ENCODE measurements at regions not wholly inside any gene's neighbourhood (a gene's known extent, or its start where the extent isn't known, plus 50 kb on each side); places are given as distances from the start of the nearest gene placed in this dataset.
A peak's percentile ranks its signal among the peaks of the same experiment; 100 is the strongest.

DNA sequence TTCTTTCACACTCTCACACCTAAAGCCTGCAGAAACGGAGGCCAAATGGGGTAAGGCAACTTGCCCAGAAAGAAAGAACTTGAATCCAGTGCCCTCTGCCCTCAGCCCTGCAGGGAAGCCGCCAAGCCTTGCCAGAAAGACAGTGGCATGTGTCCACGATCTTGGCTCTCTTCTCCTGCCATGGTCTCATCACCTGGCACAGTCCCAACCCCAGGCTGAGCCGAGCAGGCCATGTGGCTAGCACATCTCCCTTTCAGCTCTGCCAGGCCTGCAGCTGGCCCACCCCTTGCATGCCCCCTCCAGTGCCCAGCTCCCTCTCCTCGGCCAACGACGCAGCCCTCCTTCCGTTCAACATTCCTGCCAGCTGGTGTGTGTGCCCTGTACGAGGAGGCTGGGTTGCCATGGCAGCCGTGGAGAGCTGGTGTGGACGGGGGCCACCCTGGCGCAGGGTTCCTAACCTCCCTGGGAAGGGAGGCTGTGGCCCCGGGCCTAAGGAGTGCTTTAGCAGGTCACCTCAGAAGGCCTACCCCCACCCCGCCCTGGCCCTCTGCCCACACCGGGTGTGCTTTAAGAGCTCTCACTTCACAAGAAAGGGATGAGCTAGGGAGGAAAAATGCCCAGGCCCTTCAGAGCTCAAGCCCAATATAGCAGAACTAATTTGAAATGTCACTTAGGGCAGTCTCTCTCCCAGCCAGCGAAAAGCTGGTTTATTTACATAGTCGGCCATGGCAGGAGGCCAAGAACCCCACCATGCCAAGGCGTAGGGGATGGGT lies 73.0 kb upstream of the PJA1 start:
- Histone ChIP-seq H3K4me1 (ENCODE audit: control insufficient read depth, insufficient read depth, low read length) (peaks cover 14% of the 10 kb centered on the region), H3K27me3 (replicated peaks; ENCODE audit: control insufficient read depth, insufficient read depth, low read length) (peaks cover 37% of the 10 kb centered on the region), H3K36me3 (ENCODE audit: control insufficient read depth, insufficient read depth, low read length, severe bottlenecking) (no peaks in the 10 kb centered on the region), H3K4me3 (ENCODE audit: low read length) (no peak overlapping the region), H3K9me3 (ENCODE audit: control insufficient read depth, low read length) (peaks cover 14% of the 10 kb centered on the region), H3K9ac (ENCODE audit: low read length) (no peak overlapping the region)
- no peak for DNase-seq (ENCODE audit: low read depth)

GRCh38 chrX:69237236-69237635 lies 72.0 kb upstream of the PJA1 start:
- Histone ChIP-seq H3K9me3 (ENCODE audit: control insufficient read depth, low read length) (peaks cover 17% of the 10 kb centered on the region), H3K4me3 (ENCODE audit: low read length) (no peak overlapping the region), H3K27me3 (replicated peaks; ENCODE audit: control insufficient read depth, insufficient read depth, low read length) (peaks cover 28% of the 10 kb centered on the region), H3K9ac (ENCODE audit: low read length) (no peak overlapping the region), H3K4me1 (ENCODE audit: control insufficient read depth, insufficient read depth, low read length) (peaks cover 14% of the 10 kb centered on the region), H3K36me3 (ENCODE audit: control insufficient read depth, insufficient read depth, low read length, severe bottlenecking) (no peaks in the 10 kb centered on the region)
- DNase-seq (ENCODE audit: low read depth): no peak

DNA sequence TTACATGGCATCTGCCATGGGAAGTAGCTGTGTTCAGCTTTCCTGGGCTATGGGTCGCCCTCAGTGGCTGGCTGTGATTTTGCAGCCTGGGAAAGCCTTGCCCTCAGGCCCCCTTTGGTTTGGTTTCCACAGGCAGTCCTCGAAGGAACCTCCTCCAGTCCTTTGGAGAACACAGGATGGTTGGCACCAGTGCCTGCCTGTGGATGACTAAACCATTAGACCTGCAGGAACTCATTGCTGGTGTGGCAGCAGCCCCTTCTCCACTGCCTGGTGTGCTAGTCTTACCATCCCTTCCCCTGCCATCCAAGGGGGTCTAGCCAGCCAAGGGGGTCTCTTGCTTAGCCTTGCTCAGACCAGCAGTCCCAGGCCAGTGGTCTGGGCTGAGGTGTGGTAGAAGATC lies 71.4 kb upstream of the PJA1 start:
- no peaks in the 10 kb centered on the region for H3K36me3 ChIP-seq (ENCODE audit: control insufficient read depth, insufficient read depth, low read length, severe bottlenecking)
- H3K4me3 ChIP-seq (ENCODE audit: low read length): no peak overlapping the region
- H3K9ac ChIP-seq (ENCODE audit: low read length): no peak overlapping the region
- H3K4me1 ChIP-seq (ENCODE audit: control insufficient read depth, insufficient read depth, low read length): peaks cover 14% of the 10 kb centered on the region
- H3K27me3 ChIP-seq (replicated peaks; ENCODE audit: control insufficient read depth, insufficient read depth, low read length): peaks cover 24% of the 10 kb centered on the region
- no peak for DNase-seq (ENCODE audit: low read depth)
- peaks cover 19% of the 10 kb centered on the region for H3K9me3 ChIP-seq (ENCODE audit: control insufficient read depth, low read length)

DNA sequence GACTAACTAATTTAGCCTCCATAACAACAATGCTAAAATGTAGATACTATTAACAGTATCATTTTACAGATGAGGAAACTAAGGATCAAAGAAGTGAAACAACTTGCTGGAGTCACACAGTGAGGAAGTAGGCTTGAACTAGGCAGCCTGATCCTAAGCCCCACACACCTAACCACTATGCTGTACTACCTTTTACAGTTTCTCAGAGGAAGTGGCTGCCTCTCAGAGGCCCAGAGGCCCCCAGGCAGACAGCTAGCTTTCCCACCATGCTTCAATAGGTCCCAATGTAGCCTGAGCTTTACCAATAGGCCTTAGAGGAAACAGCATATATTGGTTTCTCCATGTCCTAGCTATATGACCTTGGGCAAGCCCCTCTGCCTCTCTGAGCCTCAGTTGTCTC lies 69.4 kb upstream of the PJA1 start:
- Histone ChIP-seq H3K4me3 (ENCODE audit: low read length) (no peak overlapping the region), H3K27me3 (replicated peaks; ENCODE audit: control insufficient read depth, insufficient read depth, low read length) (peaks cover 13% of the 10 kb centered on the region), H3K9ac (ENCODE audit: low read length) (no peak overlapping the region), H3K36me3 (ENCODE audit: control insufficient read depth, insufficient read depth, low read length, severe bottlenecking) (no peaks in the 10 kb centered on the region), H3K4me1 (ENCODE audit: control insufficient read depth, insufficient read depth, low read length) (peaks cover 9% of the 10 kb centered on the region), H3K9me3 (ENCODE audit: control insufficient read depth, low read length) (peaks cover 19% of the 10 kb centered on the region)
- DNase-seq (ENCODE audit: low read depth): no peak

DNA sequence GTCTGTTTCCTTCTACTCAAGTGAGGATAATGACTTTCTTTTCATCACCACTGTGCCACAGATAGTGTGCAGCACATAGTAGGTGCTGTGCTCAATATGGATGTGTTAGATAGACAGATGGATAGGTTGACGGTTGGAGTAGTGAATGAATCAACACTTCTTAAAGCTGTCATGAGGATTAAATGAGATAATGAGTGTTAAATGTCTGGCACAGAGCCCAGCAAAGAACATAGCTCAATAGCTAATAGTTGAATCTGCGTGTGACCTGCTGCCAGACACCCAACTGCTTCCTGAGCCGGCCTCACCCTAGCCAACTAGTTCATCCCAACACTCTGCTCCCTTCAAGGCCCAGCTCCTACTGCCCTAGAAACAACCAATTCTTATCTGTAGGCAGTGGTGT lies 67.7 kb upstream of the PJA1 start:
- no peak overlapping the region for H3K4me3 ChIP-seq (ENCODE audit: low read length)
- H3K9me3 ChIP-seq (ENCODE audit: control insufficient read depth, low read length): peaks cover 19% of the 10 kb centered on the region

DNA sequence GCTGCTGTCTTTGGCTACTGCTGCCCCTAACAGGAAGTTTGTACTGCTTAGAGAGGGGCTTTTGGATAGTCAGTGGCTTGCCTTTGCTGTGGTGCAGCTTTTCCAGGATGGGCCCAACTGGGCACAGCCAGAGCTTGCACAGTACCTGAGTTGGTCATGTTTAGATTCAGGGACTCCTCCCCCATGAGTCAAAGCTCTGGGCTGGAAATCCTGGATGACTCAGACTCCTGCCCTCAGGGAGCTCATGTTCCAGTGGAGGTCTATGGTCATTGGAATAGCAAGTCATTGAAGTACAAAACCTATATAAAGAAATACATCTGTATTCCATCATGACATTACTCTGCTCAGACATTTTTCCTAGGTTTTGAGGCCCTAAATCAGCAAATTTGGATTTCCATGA lies 66.7 kb upstream of the PJA1 start:
- DNase-seq (ENCODE audit: low read depth): no peak
- H3K9me3 ChIP-seq (ENCODE audit: control insufficient read depth, low read length): peaks cover 18% of the 10 kb centered on the region
- no peak overlapping the region for H3K4me3 ChIP-seq (ENCODE audit: low read length)
- no peak overlapping the region for H3K9ac ChIP-seq (ENCODE audit: low read length)
- H3K27me3 ChIP-seq (replicated peaks; ENCODE audit: control insufficient read depth, insufficient read depth, low read length): peaks cover 18% of the 10 kb centered on the region
- peaks cover 4% of the 10 kb centered on the region for H3K4me1 ChIP-seq (ENCODE audit: control insufficient read depth, insufficient read depth, low read length)
- no peaks in the 10 kb centered on the region for H3K36me3 ChIP-seq (ENCODE audit: control insufficient read depth, insufficient read depth, low read length, severe bottlenecking)

More for the DNA sequence above, 67.7 kb upstream of the PJA1 start:
- Histone ChIP-seq H3K36me3 (ENCODE audit: control insufficient read depth, insufficient read depth, low read length, severe bottlenecking) (no peaks in the 10 kb centered on the region), H3K4me1 (ENCODE audit: control insufficient read depth, insufficient read depth, low read length) (peaks cover 10% of the 10 kb centered on the region), H3K9ac (ENCODE audit: low read length) (no peak overlapping the region), H3K27me3 (replicated peaks; ENCODE audit: control insufficient read depth, insufficient read depth, low read length) (peaks cover 13% of the 10 kb centered on the region)
- DNase-seq (ENCODE audit: low read depth): no peak

DNA sequence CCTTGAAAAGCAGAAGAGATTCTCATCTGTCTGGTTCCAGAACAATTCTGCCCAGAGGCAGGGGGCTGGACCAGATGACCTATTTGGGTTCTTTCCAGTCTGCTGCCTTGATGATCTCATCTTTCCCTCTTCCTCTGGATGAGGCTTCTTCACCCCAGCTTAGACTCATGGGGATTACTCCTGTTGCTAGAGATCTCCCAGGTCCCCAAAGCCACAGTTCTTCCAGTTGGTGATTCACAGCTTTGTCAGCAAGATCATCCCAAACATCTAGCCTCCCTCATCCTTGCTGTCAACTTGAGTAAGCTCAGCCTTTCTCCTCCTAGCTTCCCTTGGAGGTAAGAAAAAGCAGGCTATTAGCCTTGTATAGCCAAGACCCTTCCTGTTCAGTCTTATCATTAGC lies 64.2 kb upstream of the PJA1 start:
- H3K4me3 ChIP-seq (ENCODE audit: low read length): no peak overlapping the region
- H3K9me3 ChIP-seq (ENCODE audit: control insufficient read depth, low read length): peaks cover 4% of the 10 kb centered on the region
- no peak overlapping the region for H3K9ac ChIP-seq (ENCODE audit: low read length)
- peak; percentile 9 for DNase-seq (ENCODE audit: low read depth)
- peaks cover 13% of the 10 kb centered on the region for H3K27me3 ChIP-seq (replicated peaks; ENCODE audit: control insufficient read depth, insufficient read depth, low read length)
- no peaks in the 10 kb centered on the region for H3K36me3 ChIP-seq (ENCODE audit: control insufficient read depth, insufficient read depth, low read length, severe bottlenecking)
- peaks cover 4% of the 10 kb centered on the region for H3K4me1 ChIP-seq (ENCODE audit: control insufficient read depth, insufficient read depth, low read length)

DNA sequence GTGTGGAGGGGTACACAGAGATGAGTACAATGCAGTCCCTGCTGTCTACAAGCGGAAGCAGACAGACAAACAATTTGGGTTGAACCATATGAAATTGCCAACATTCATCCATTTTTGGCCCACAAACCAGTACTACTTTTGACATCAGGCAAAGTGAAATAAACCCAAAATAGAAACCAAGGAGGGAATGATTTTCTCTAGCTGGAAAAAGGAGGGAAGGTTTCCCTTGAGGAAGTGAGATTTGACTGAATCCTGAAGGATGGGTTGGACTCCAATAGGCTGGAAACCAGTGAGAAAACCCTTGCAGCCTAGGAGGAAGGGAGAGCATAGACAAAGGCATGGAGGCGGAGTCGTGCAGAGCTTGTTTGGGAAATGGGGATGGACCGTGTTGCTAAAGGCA lies 63.5 kb upstream of the PJA1 start:
- no peaks in the 10 kb centered on the region for H3K36me3 ChIP-seq (ENCODE audit: control insufficient read depth, insufficient read depth, low read length, severe bottlenecking)
- no peak overlapping the region for H3K4me3 ChIP-seq (ENCODE audit: low read length)
- peaks cover 4% of the 10 kb centered on the region for H3K4me1 ChIP-seq (ENCODE audit: control insufficient read depth, insufficient read depth, low read length)
- no peak overlapping the region for H3K9ac ChIP-seq (ENCODE audit: low read length)
- H3K9me3 ChIP-seq (ENCODE audit: control insufficient read depth, low read length): peaks cover 4% of the 10 kb centered on the region
- H3K27me3 ChIP-seq (replicated peaks; ENCODE audit: control insufficient read depth, insufficient read depth, low read length): peaks cover 12% of the 10 kb centered on the region
- no peak for DNase-seq (ENCODE audit: low read depth)

DNA sequence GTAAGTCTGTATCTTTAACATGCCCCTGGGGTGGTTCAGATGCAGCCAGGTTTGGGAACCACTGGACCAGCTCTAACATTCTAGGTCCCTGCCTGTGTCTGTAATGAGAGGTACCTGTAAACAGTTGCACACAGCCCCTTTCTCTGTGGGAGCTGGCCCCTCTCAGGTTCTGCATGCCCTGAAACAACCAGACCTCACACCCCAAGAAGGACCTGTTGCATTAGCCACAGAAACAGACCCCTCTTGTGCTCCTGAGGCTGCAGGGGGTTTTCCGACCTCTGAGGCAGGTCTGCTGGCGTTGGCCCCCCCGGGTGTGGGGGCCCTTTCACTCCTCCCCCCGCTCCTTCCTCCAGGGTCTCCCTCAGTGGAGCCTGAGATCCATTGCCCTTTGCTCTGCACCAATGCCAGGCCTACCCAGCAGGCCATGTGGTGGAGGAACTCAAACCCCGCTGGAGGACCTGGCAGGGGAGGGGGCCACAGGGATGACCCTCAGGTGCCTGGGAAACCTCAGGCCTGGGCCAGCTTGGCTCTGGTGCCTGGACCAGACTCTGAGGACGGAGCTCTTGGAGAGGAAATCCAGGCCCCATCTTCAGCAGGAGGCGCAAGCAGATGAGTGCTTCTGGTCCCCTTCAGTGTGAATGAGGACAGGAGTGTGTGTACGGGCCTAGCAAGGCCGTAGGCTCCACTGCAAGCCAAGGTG lies 61.4 kb upstream of the PJA1 start:
- Histone ChIP-seq H3K4me3 (ENCODE audit: low read length) (no peak overlapping the region), H3K9me3 (ENCODE audit: control insufficient read depth, low read length) (no peaks in the 10 kb centered on the region), H3K4me1 (ENCODE audit: control insufficient read depth, insufficient read depth, low read length) (peaks cover 4% of the 10 kb centered on the region), H3K9ac (ENCODE audit: low read length) (no peak overlapping the region), H3K36me3 (ENCODE audit: control insufficient read depth, insufficient read depth, low read length, severe bottlenecking) (no peaks in the 10 kb centered on the region), H3K27me3 (replicated peaks; ENCODE audit: control insufficient read depth, insufficient read depth, low read length) (peaks cover 12% of the 10 kb centered on the region)
- DNase-seq (ENCODE audit: low read depth): no peak

- peak; percentile 76 for DNase-seq (ENCODE audit: low read depth)
- H3K36me3 ChIP-seq (ENCODE audit: control insufficient read depth, insufficient read depth, low read length, severe bottlenecking): no peaks in the 10 kb centered on the region
- no peaks in the 10 kb centered on the region for H3K9me3 ChIP-seq (ENCODE audit: control insufficient read depth, low read length)
- peaks cover 26% of the 10 kb centered on the region for H3K27me3 ChIP-seq (replicated peaks; ENCODE audit: control insufficient read depth, insufficient read depth, low read length)
- no peaks in the 10 kb centered on the region for H3K4me1 ChIP-seq (ENCODE audit: control insufficient read depth, insufficient read depth, low read length)
- H3K9ac ChIP-seq (ENCODE audit: low read length): no peak overlapping the region
- no peak overlapping the region for H3K4me3 ChIP-seq (ENCODE audit: low read length)
Measured at GRCh38 chrX:69222103-69223090, 57.1 kb upstream of the PJA1 start.

Measured in adipocyte (in vitro differentiated cells).